CD4-positive, alpha-beta memory T cell (primary cell): ENCODE measurements at regions not wholly inside any gene's neighbourhood (a gene's known extent, or its start where the extent isn't known, plus 50 kb on each side); places are given as distances from the start of the nearest gene placed in this dataset.

ENCODE experiments used
- CTCF ChIA-PET: fragments of 350-600 bp; sonication (Branson Sonifier 250); formaldehyde crosslinking; loops from one replicate; lab custom pipeline; 2021; ENCODE audit warnings: inconsistent platforms; ENCODE audit not compliant: partially characterized antibody; lab: Charles Lee
- POLR2A ChIA-PET: fragments of 350-600 bp; sonication (Branson Sonifier 250); formaldehyde crosslinking; loops from one replicate; lab custom pipeline; 2021; ENCODE audit not compliant: partially characterized antibody; lab: Charles Lee
- DNase-seq, 5 donors: peaks; one replicate each; pipeline versions ENCODE4 v3.0.0 to v3.0.0-alpha.2; 2020 to 2022; ENCODE audit warnings: mixed read lengths in 1 of 5
- H3K27ac ChIP-seq: one replicate; pipeline ENCODE4 v1.7.0; 2013; ENCODE audit warnings: low read depth, low read length
- H3K27me3 ChIP-seq: 2 replicates; pipeline ENCODE4 v1.7.0; 2013; ENCODE audit warnings: mild to moderate bottlenecking, low read length, moderate library complexity; ENCODE audit not compliant: insufficient read depth
- H3K36me3 ChIP-seq: 2 replicates; pipeline ENCODE4 v1.7.0; 2013; ENCODE audit warnings: mild to moderate bottlenecking, low read length, moderate library complexity; ENCODE audit not compliant: insufficient read depth
- H3K4me1 ChIP-seq: 2 replicates; pipeline ENCODE4 v1.7.0; 2013; ENCODE audit warnings: mild to moderate bottlenecking, low read length, moderate library complexity; ENCODE audit not compliant: insufficient read depth
- H3K4me3 ChIP-seq, 2 donors: one replicate each; pipeline ENCODE4 v1.7.0; 2013; ENCODE audit warnings: low read length in 2 of 2, mild to moderate bottlenecking in 1 of 2
- H3K9me3 ChIP-seq, 2 donors: one replicate each; pipeline ENCODE4 v1.7.0; 2013; ENCODE audit warnings: low read length in 2 of 2, control low read depth in 1 of 2; ENCODE audit not compliant: control insufficient read depth in 1 of 2
- H3K27ac Mint-ChIP-seq, 7 donors: one replicate each; pipeline ENCODE4 v1.8.0; 2020 to 2021; ENCODE audit warnings: mixed read lengths in 7 of 7, mild to moderate bottlenecking in 6 of 7, inconsistent platforms in 3 of 7, moderate library complexity in 3 of 7
- H3K27me3 Mint-ChIP-seq, 2 donors: one replicate each; pipeline ENCODE4 v1.8.0; 2020 to 2021; ENCODE audit warnings: mixed read lengths in 2 of 2
- H3K36me3 Mint-ChIP-seq, 2 donors: one replicate each; pipeline ENCODE4 v1.8.0; 2020 to 2021; ENCODE audit warnings: mixed read lengths in 2 of 2, inconsistent platforms in 1 of 2, mild to moderate bottlenecking in 1 of 2
- H3K4me1 Mint-ChIP-seq, 4 donors: one replicate each; pipeline ENCODE4 v1.8.0; 2020 to 2021; ENCODE audit warnings: mixed read lengths in 4 of 4, mild to moderate bottlenecking in 1 of 4
- H3K4me3 Mint-ChIP-seq, 8 donors: one replicate each; pipeline ENCODE4 v1.8.0; 2020 to 2021; ENCODE audit warnings: mixed read lengths in 8 of 8, mild to moderate bottlenecking in 7 of 8, moderate library complexity in 6 of 8, inconsistent platforms in 3 of 8
- H3K9me3 Mint-ChIP-seq, 8 donors: one replicate each; pipeline ENCODE4 v1.8.0; 2020 to 2021; ENCODE audit warnings: mixed read lengths in 8 of 8, mild to moderate bottlenecking in 5 of 8, inconsistent platforms in 3 of 8, moderate library complexity in 1 of 8
- intact Hi-C: fragments of 100-400 bp; cut with micrococcal nuclease; formaldehyde crosslinking; loops from one replicate; pipeline ENCODE4 v1.15.1; 2023

DNA sequence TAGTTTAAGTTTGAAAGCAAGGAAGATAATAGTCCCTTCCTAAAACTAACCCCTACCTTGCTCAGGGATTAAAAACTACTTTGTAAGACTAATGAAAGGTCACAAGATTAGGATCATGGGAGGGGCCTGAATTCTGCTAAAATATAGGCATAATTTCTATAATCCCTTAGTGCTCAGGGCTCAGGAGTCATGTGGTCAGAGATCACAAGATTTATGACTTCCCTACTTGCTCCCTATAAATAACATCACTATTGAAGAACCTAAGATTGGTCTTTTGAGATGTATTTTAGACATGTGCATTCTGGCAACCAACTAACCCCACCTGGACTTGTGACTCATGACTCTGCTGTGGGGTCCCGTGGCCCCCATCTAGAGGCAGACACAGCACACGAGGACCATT, 81.1 kb downstream of the STMND1 start:
- H3K9me3 Mint-ChIP-seq, result peaks cover 0 to 3% (median 0%) of the 10 kb centered on the region in 8 donors

DNA sequence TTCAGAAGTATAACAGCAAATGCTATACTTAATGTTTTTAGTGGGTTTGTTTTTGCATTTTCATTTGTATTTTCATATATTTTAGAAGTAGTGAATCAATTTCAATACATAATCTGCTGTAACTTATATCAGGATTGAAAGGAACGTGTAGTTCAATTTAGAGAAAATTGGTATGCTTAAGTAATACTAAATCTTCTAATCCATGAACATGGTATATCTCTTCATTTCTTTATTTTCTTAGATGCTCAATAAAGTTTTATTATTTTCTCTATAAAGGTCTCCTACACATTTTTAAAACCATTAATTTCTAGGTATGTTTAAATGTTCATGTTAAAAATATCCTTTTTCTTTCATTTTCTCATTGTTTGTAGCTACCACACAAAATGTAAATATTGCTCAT, 85.1 kb downstream of the STMND1 start:
- no peaks in the 10 kb centered on the region for H3K4me1 Mint-ChIP-seq
- Histone ChIP-seq H3K4me1 (no peaks in the 10 kb centered on the region), H3K27me3 (peaks cover 3% of the 10 kb centered on the region), H3K9me3 (no peaks in the 10 kb centered on the region), H3K4me3 (no peak overlapping the region), H3K36me3 (no peaks in the 10 kb centered on the region), H3K27ac (no peak overlapping the region)
- H3K4me3 Mint-ChIP-seq, result no peak overlapping the region
- H3K27ac Mint-ChIP-seq, result no peak overlapping the region
- no peak for DNase-seq
- ChIA-PET POLR2A (no interaction called here), CTCF (no interaction called here)
- intact Hi-C loops, result no loop called here
- no peaks in the 10 kb centered on the region for H3K36me3 Mint-ChIP-seq
- H3K27me3 Mint-ChIP-seq, result peaks cover 12 to 18% of the 10 kb centered on the region in 2 donors
- peaks cover 0 to 3% (median 0%) of the 10 kb centered on the region in 8 donors for H3K9me3 Mint-ChIP-seq

More for the DNA sequence above, 81.1 kb downstream of the STMND1 start:
- Mint-ChIP-seq H3K27ac (no peak overlapping the region), H3K36me3 (no peaks in the 10 kb centered on the region), H3K4me3 (no peak overlapping the region), H3K4me1 (no peaks in the 10 kb centered on the region), H3K27me3 (peaks cover 3 to 10% of the 10 kb centered on the region in 2 donors)
- Histone ChIP-seq H3K27ac (no peak overlapping the region), H3K36me3 (no peaks in the 10 kb centered on the region), H3K9me3 (no peaks in the 10 kb centered on the region), H3K27me3 (peaks cover 3% of the 10 kb centered on the region), H3K4me3 (no peak overlapping the region), H3K4me1 (no peaks in the 10 kb centered on the region)
- ChIA-PET CTCF (no interaction called here), POLR2A (no interaction called here)
- intact Hi-C loops, result no loop called here
- no peak for DNase-seq

DNA sequence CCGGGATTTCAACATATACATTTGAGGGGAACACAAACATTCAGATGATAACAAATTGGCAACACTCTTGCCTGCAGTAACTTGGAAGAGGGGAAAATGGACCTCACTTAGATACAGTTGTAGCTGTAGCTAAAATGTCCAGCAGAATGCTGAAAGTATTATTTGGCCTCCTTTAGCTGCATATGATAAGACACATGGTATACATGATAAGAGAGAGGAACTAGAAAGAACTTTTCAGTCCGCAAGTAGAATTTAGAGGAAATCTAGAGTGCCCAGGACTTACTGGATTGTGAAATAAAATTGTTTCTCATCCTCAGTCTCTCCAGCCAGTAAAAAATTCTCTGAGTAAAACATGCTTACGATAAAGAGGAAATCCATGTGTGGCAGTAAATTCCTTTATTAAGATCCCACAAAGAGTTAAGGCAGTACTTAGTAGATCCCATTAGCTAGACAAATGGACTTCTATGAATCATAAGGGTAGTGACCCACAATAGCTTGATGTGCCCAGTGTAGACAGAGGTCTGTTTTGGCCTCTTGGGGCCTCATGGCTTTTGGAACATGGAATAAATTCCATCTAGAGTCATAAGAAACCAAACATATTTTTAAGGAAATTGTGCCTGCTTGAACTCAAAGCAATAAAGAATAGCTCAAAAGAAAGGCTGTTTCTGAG, 87.9 kb upstream of the RBM24 start:
- Mint-ChIP-seq H3K4me1 (no peaks in the 10 kb centered on the region), H3K27me3 (peaks cover 8 to 10% of the 10 kb centered on the region in 2 donors), H3K27ac (no peak overlapping the region), H3K36me3 (no peaks in the 10 kb centered on the region), H3K4me3 (no peak overlapping the region), H3K9me3 (peaks cover 0 to 3% (median 0%) of the 10 kb centered on the region in 8 donors)
- H3K27me3 ChIP-seq, result no peaks in the 10 kb centered on the region
- POLR2A ChIA-PET, result no interaction called here
- no peaks in the 10 kb centered on the region for H3K4me1 ChIP-seq
- no peak overlapping the region for H3K4me3 ChIP-seq
- CTCF ChIA-PET, result no interaction called here
- intact Hi-C loops, result no loop called here
- no peak overlapping the region for H3K27ac ChIP-seq
- H3K36me3 ChIP-seq, result no peaks in the 10 kb centered on the region
- no peaks in the 10 kb centered on the region for H3K9me3 ChIP-seq
- no peak for DNase-seq

DNA sequence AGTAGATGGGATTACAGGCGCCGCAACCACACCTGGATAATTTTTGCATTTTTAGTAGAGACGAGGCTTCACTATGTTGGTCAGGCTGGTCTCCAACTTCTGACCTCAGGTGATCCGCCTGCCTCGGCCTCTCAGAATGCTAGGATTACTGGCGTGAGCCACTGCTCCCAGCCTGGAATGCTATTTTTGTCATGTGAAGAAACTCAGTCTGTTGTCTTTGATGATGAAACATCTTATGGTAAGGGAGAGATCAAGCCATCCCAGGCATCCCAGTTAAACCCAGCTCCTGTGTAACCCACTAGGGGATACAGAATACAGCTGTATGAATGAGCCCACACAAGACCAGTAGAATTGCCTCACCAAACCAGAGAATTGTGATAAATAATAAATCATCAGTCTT, 83.6 kb upstream of the RBM24 start:
- CTCF ChIA-PET, result no interaction called here
- no peak overlapping the region for H3K4me3 Mint-ChIP-seq
- intact Hi-C loops, result no loop called here
- no peak overlapping the region for H3K27ac Mint-ChIP-seq
- no peaks in the 10 kb centered on the region for H3K4me1 Mint-ChIP-seq
- peaks cover 0 to 5% (median 0%) of the 10 kb centered on the region in 8 donors for H3K9me3 Mint-ChIP-seq
- Histone ChIP-seq H3K27me3 (no peaks in the 10 kb centered on the region), H3K9me3 (no peaks in the 10 kb centered on the region), H3K4me1 (no peaks in the 10 kb centered on the region), H3K36me3 (no peaks in the 10 kb centered on the region), H3K27ac (no peak overlapping the region), H3K4me3 (no peak overlapping the region)
- DNase-seq, result no peak
- POLR2A ChIA-PET, result no interaction called here
- H3K36me3 Mint-ChIP-seq, result no peaks in the 10 kb centered on the region
- peaks cover 2% of the 10 kb centered on the region in 2 donors for H3K27me3 Mint-ChIP-seq

DNA sequence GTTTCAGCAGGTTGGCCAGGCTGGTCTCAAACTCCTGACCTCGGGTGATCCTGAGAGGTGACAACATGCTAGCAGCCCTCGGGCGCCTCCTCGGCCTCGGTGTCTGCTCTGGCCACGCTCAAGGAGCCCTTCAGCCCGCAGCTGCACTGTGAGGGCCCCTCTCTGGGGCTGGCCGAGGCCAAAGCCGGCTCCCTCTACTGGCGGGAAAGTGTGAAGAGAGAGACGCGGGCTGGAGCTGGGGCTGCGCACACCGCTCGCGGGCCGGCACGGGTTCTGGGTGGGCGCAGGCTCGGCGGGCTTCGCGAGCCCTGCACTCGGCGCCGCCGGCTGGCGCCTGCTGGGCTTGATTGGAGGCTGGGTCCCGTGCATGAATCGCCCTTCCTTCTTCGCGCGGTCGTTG, 80.8 kb upstream of the RBM24 start:
- no peaks in the 10 kb centered on the region for H3K36me3 ChIP-seq
- peaks cover 0 to 5% (median 0%) of the 10 kb centered on the region in 8 donors for H3K9me3 Mint-ChIP-seq
- no peak overlapping the region for H3K4me3 ChIP-seq
- intact Hi-C loops, result no loop called here
- no peaks in the 10 kb centered on the region for H3K27me3 ChIP-seq
- no peak overlapping the region for H3K27ac Mint-ChIP-seq
- no peaks in the 10 kb centered on the region for H3K36me3 Mint-ChIP-seq
- H3K4me1 ChIP-seq, result no peaks in the 10 kb centered on the region
- H3K4me3 Mint-ChIP-seq, result no peak overlapping the region
- peaks cover 0 to 4% of the 10 kb centered on the region in 2 donors for H3K27me3 Mint-ChIP-seq
- CTCF ChIA-PET, result no interaction called here
- POLR2A ChIA-PET, result no interaction called here
- no peaks in the 10 kb centered on the region for H3K4me1 Mint-ChIP-seq
- no peak for DNase-seq
- H3K27ac ChIP-seq, result no peak overlapping the region
- no peaks in the 10 kb centered on the region for H3K9me3 ChIP-seq

DNA sequence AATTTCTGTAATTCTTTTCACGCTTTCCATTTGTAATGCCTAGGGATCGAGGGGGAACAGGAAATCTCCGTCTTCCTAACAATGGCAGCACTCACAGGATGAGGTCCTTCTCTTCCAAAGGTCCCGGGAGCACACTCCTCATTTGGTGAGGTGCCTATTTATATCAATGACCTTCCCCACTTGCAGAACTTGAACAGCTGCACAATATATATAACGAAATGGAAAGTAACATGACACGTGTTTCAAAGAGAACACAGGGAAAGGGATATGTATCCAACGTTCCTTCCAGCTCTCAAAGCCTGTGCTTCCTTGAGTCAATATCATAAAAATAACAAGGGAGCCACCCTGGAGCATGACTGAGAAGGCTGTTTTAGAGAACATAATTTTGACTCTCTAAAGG, 78.6 kb upstream of the RBM24 start:
- Mint-ChIP-seq H3K36me3 (no peaks in the 10 kb centered on the region), H3K9me3 (peaks cover 0 to 5% (median 0%) of the 10 kb centered on the region in 8 donors), H3K4me1 (no peaks in the 10 kb centered on the region), H3K4me3 (no peak overlapping the region), H3K27ac (no peak overlapping the region), H3K27me3 (peaks cover 0 to 8% of the 10 kb centered on the region in 2 donors)
- Histone ChIP-seq H3K4me1 (no peaks in the 10 kb centered on the region), H3K9me3 (no peaks in the 10 kb centered on the region), H3K4me3 (no peak overlapping the region), H3K27me3 (no peaks in the 10 kb centered on the region), H3K36me3 (no peaks in the 10 kb centered on the region), H3K27ac (no peak overlapping the region)
- CTCF ChIA-PET, result no interaction called here
- no peak for DNase-seq
- intact Hi-C loops, result no loop called here
- POLR2A ChIA-PET, result no interaction called here

DNA sequence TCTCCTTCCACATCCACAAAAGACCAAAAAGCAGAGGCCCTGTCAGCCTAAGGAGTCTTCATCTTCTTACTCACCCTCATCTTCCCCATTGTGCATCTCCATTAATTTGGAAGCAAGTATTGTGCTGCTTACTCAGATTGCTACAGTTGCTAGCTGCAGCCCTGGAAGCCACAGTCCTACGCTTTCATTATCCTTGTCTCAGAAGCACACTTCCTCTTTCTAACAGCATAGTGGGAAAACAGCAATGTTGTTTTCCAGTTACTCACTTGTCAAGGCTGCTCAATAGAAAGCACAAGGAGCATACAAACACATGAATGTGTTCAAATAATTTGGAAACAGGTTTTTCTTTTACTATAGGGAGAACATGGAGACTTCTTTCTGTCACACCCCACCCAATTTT, 76.6 kb upstream of the RBM24 start:
- Mint-ChIP-seq H3K27me3 (peaks cover 0 to 8% of the 10 kb centered on the region in 2 donors), H3K36me3 (no peaks in the 10 kb centered on the region), H3K4me1 (no peaks in the 10 kb centered on the region), H3K27ac (no peak overlapping the region), H3K9me3 (peaks cover 0 to 5% (median 0%) of the 10 kb centered on the region in 8 donors), H3K4me3 (no peak overlapping the region)
- DNase-seq, result no peak
- ChIA-PET CTCF (no interaction called here), POLR2A (no interaction called here)
- H3K27me3 ChIP-seq, result no peaks in the 10 kb centered on the region
- intact Hi-C loops, result no loop called here
- H3K4me1 ChIP-seq, result no peaks in the 10 kb centered on the region
- H3K4me3 ChIP-seq, result no peak overlapping the region
- H3K9me3 ChIP-seq, result no peaks in the 10 kb centered on the region
- H3K36me3 ChIP-seq, result no peaks in the 10 kb centered on the region
- no peak overlapping the region for H3K27ac ChIP-seq
